GM18909 (cell line): ENCODE measurements at regions not wholly inside any gene's neighbourhood (a gene's known extent, or its start where the extent isn't known, plus 50 kb on each side); places are given as distances from the start of the nearest gene placed in this dataset.
"Not testable (repeated sequence)": the region's sequence is repeated elsewhere in the genome, so short reads cannot be mapped to it uniquely, and the experiment has no call there.

Source experiments
- ATAC-seq: cut with Tn5 transposase; IDR thresholded peaks from one replicate; pipeline ENCODE4 v1.9.1; 2021; ENCODE audit warnings: mild to moderate bottlenecking; ENCODE audit not compliant: unreplicated experiment, poor library complexity

- ATAC-seq, result no peak
Measured at GRCh38 chr1:217921126-217921904, 290.2 kb downstream of the SPATA17 start.

- no peak for ATAC-seq
Measured at GRCh38 chr1:217924924-217925323, 293.8 kb downstream of the SPATA17 start.

GRCh38 chr1:217929213-217929885 is 298.2 kb downstream of the SPATA17 start:
- ATAC-seq, result no peak

- ATAC-seq, result no peak
Measured at GRCh38 chr1:217943361-217943760, 312.2 kb downstream of the SPATA17 start.

GRCh38 chr1:217944550-217944949 is 313.4 kb downstream of the SPATA17 start:
- no peak for ATAC-seq

- ATAC-seq, result no peak
Measured at GRCh38 chr1:217946511-217946910, 315.4 kb downstream of the SPATA17 start.

- ATAC-seq, result no peak
Measured at GRCh38 chr1:217948741-217949140, 317.6 kb downstream of the SPATA17 start.

GRCh38 chr1:217953330-217953729 is 322.2 kb downstream of the SPATA17 start:
- ATAC-seq, result no peak

GRCh38 chr1:217953922-217954321 is 322.8 kb downstream of the SPATA17 start:
- no peak for ATAC-seq

GRCh38 chr1:217955723-217956122 is 324.6 kb downstream of the SPATA17 start:
- no peak for ATAC-seq

- ATAC-seq, result no peak
Measured at GRCh38 chr1:217965156-217965786, 319.8 kb upstream of the RRP15 start.

GRCh38 chr1:217968085-217968484 is 317.0 kb upstream of the RRP15 start:
- no peak for ATAC-seq

- ATAC-seq, result no peak
Measured at GRCh38 chr1:217969428-217969827, 315.7 kb upstream of the RRP15 start.

GRCh38 chr1:217977943-217978342 is 307.1 kb upstream of the RRP15 start:
- ATAC-seq, result no peak

- ATAC-seq, result no peak
Measured at GRCh38 chr1:217981430-217981829, 303.7 kb upstream of the RRP15 start.

- ATAC-seq, result no peak
Measured at GRCh38 chr1:217982331-217983050, 302.6 kb upstream of the RRP15 start.

GRCh38 chr1:217983051-217983375 is 302.1 kb upstream of the RRP15 start:
- ATAC-seq, result no peak

GRCh38 chr1:217985641-217986040 is 299.5 kb upstream of the RRP15 start:
- no peak for ATAC-seq

GRCh38 chr1:217989510-217989909 is 295.6 kb upstream of the RRP15 start:
- no peak for ATAC-seq

- no peak for ATAC-seq
Measured at GRCh38 chr1:217993439-217993838, 291.7 kb upstream of the RRP15 start.

GRCh38 chr1:218008296-218008695 is 276.8 kb upstream of the RRP15 start:
- not testable (repeated sequence) for ATAC-seq
